Hippocampal formation (tissue), 2 donors: ENCODE measurements at regions not wholly inside any gene's neighbourhood (a gene's known extent, or its start where the extent isn't known, plus 50 kb on each side); places are given as distances from the start of the nearest gene placed in this dataset.

Source experiments
- DNase-seq, 2 donors: peaks; one replicate each; lab custom pipeline; 2025; lab: John Stamatoyannopoulos, UW

GRCh38 chr17:81345228-81346089 is 49.8 kb upstream of the BAHCC1 start:
- DNase-seq = peak; percentile 47 to 68
